ENCODE measurements at regions not wholly inside any gene's neighbourhood (a gene's known extent, or its start where the extent isn't known, plus 50 kb on each side); places are given as distances from the start of the nearest gene placed in this dataset.
A peak's percentile ranks its signal among the peaks of the same experiment; 100 is the strongest.

DNA sequence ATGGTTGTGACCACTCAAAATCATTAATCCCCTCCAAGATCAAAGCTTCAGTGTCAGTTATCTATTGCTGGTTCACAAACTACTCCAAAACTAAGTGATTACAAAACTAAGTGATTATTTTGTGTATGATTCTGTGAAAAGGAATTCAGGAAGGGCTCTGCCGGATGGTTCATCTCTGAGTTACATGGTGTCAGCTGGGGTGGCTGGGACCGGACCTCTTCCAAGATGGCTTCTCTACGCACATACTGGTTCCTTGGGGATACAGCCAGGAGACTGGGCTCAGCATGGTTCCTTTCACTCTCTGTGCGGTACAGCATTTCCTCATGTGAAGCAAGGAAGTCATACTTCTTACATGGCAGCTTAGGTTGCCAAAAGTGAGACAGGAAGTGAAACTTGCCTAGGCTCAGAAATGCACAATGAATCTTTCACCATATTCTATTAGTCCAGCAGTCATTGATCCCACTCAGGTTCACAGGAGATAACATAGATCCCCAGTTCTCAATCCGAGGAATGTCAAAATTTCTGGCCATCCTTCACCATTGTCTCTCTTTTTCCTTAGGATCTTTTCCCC, 97.9 kb upstream of the IRX6 start:
- no peak for DNase-seq (ENCODE audit: low read depth)

- no peak for DNase-seq (ENCODE audit: low read depth)
Observed at GRCh38 chr16:55232822-55233221, 91.2 kb upstream of the IRX6 start.

DNA sequence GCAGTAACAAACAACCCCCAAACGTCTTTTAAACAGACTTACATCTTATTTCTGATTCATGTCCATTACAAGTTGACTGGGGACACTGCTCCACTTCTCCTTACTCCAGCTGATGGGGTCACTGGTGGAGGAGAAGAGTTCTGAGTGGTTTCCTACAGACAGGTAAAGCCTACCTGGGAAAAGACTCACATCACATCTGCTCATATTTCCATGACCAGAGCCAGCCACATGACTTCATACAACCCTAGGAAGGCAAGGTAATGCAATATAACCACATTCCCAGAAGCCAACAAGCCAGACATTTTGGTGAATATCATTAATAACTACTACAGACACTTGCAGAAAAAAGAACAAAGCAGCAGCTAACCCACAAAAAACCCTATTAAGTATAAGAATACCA, 90.5 kb upstream of the IRX6 start:
- DNase-seq (ENCODE audit: low read depth): no peak

GRCh38 chr16:55236655-55237054, 87.3 kb upstream of the IRX6 start:
- no peak for DNase-seq (ENCODE audit: low read depth)

DNA sequence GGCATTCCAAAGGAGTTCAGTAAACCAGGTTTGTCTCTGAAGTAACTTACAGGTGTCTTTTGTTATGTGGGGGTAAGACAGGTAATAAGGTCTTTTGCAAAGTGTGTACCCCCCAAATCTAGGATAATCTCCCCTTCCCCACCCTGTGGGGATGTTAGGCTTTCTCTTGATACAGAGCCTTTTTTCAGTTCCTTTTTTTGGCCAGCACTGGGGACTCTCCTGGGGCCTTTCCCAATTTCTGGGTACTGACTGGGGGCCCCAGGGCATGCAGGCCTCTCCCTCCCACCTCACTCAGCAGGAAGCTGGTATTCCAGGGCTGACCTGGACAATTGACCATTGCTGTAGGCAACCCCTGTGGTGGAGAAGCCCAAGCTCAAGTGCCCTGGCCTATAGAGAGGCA, 84.3 kb upstream of the IRX6 start:
- no peak for DNase-seq (ENCODE audit: low read depth)

- no peak for DNase-seq (ENCODE audit: low read depth)
Observed at GRCh38 chr16:55240888-55241287, 83.1 kb upstream of the IRX6 start.

GRCh38 chr16:55242667-55243066, 81.3 kb upstream of the IRX6 start:
- DNase-seq (ENCODE audit: low read depth): no peak

DNA sequence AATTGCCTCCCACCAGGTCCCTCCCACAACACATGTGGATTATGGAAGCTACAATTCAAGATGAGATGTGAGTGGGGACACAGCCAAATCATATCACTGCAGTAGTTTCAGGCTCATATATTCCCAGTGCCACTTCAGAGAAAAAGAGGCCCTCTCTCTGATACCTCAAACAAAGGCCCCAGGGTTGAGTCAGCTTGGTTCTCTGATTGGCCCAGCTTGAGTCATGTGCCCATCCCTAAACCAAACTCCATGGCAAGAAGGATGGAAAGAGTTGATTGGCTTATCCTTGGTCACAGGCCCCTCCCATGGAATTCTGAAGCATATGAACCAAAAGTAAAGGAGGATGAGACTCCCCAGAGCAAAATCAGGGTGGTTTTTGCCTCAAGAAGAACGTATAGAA, 75.9 kb upstream of the IRX6 start:
- no peak for DNase-seq (ENCODE audit: low read depth)

GRCh38 chr16:55248494-55248893, 75.5 kb upstream of the IRX6 start:
- DNase-seq (ENCODE audit: low read depth): no peak

DNA sequence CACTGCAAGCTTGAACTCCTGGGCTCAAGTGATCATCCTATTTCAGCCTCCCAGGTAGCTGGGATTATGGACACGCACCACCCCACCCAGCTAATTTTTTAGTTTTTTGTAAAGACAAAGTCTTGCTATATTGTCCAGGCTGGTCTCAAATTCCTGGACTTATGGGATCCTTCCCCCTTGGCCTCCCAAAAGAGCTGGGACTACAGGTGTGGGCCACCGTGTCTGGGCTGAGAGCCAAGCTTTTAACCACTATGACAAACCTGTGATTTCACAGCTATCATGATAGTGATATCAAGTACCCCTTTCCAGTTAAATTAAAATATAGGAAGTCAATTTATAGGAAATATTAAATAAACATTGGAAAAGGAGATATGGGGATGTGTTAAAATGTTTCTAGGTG, 74.6 kb upstream of the IRX6 start:
- DNase-seq (ENCODE audit: low read depth): no peak

- no peak for DNase-seq (ENCODE audit: low read depth)
Observed at GRCh38 chr16:55249936-55250335, 74.1 kb upstream of the IRX6 start.

- DNase-seq (ENCODE audit: low read depth): no peak
Observed at GRCh38 chr16:55250701-55251100, 73.3 kb upstream of the IRX6 start.

GRCh38 chr16:55251151-55251550, 72.9 kb upstream of the IRX6 start:
- no peak for DNase-seq (ENCODE audit: low read depth)

DNA sequence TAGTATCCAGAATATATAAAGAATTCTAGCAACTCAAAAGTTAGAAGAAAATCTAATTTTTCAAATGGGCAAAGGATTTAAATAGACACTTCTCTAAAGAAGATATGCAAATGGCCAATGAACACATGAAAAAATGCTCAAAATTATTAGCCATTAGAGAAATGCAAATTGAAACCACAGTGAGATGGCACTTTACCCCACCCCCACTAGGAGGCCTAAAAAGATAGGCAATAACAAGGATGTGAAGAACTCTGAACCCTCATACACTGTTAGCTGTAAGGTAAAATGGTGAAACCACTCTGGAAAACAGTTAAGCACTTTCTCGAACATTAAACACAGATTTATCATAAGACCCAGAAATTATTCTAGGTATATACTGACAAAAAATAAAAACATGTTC, 71.4 kb upstream of the IRX6 start:
- DNase-seq (ENCODE audit: low read depth): no peak

DNA sequence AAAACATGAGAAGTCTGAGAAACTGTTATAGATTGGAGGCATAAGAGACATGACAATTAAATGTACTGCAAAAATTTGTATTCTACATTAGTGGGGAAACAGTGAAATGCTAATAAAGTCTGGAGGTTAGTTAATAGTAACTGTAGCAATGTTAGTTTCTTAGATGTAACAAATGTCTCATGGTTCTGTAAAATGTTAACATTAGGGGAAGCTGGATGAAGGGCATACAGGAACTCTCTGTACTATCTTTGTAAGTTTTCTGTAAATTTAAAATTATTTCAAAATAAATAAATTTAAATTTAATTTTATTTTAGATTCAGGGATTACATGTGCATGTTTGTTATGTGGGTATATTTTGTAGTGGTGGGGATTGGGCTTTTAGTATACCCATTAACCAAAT, 70.0 kb upstream of the IRX6 start:
- no peak for DNase-seq (ENCODE audit: low read depth)

DNA sequence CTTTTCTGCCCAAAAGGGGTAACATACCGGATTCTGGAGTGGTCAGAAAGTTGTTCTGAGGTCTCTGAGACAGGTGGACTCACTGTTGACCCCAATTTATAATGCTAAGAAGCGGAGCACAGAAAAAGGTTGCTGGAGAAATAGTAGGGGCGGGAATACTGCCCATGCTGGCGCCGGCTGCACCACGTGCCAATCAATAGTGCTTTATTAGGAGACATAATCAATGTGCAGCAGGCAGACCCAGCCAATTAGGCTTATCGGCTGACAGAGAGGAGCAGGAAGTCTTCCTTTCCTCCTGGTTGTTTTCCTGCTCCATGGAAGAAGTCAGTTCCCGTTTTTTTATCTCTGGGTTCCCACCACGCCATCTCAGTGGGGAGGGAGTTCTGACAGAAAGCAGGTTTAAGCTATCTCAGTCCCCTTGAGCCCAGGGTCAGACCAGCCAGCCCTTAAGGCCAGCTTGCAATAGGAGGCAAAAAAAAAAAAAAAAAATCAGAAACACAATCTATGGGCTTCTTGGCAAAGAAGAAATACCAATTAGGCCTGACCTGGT, 68.2 kb upstream of the IRX6 start:
- no peak for DNase-seq (ENCODE audit: low read depth)

DNA sequence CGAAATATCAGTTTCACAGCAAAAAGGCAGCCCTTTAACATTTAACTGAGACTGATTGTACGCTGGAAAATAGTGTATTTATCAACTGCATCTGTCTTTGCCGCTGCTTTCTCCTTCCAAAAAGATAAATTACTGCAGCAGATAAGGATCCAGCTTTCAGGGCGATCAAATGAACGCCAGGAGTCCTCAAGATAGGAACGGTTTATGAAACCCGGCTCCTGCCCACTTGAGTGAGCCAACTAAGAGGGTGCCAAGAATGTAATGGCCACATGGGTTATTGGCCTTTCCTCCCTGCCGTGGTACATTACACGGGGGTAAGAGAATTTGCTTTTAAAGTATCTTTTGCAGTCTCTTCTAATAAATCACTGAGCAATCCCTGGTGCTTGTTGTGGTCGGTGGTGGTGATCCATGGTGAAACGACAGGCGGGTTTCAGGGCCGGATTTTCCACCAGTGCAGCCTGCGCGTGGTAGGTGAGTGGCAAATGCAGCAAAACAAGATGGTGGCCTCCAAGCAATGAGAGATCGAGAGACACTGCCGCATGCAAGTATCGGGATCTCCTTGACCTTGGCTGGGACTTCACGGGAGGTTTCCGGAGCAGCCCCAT, 67.5 kb upstream of the IRX6 start:
- no peak for DNase-seq (ENCODE audit: low read depth)

- peak; percentile 3 for DNase-seq (ENCODE audit: low read depth)
Observed at GRCh38 chr16:55257966-55258613, 65.9 kb upstream of the IRX6 start.

- DNase-seq (ENCODE audit: low read depth): no peak
Observed at GRCh38 chr16:55261301-55261700, 62.7 kb upstream of the IRX6 start.

- no peak for DNase-seq (ENCODE audit: low read depth)
Observed at GRCh38 chr16:55263271-55264250, 60.4 kb upstream of the IRX6 start.

- no peak for DNase-seq (ENCODE audit: low read depth)
Observed at GRCh38 chr16:55264949-55265348, 59.1 kb upstream of the IRX6 start.

DNA sequence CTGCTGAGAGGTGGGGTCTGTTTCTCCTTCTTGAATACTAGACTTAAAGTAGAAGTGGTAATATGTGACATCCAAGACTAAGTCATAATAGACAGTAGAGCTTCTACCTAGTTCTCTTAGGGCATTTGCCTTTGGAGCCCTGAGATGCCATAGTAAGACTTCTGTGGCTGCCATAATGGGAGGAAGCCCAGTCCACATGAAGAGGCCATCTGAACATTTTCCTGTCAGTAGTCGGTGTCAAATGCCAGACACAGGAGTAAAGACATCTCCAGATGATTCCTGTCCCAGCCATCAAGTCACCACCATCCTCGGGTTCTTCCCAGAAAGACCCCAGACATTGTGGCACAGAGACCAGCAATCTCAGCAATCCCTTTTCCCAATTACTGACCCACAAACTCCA, 58.1 kb upstream of the IRX6 start:
- no peak for DNase-seq (ENCODE audit: low read depth)

Measured in non-pigmented ciliary epithelial cell (primary cell).